ENCODE measurements at regions not wholly inside any gene's neighbourhood (a gene's known extent, or its start where the extent isn't known, plus 50 kb on each side); places are given as distances from the start of the nearest gene placed in this dataset.
"Not testable (repeated sequence)": the region's sequence is repeated elsewhere in the genome, so short reads cannot be mapped to it uniquely, and the experiment has no call there.

DNA sequence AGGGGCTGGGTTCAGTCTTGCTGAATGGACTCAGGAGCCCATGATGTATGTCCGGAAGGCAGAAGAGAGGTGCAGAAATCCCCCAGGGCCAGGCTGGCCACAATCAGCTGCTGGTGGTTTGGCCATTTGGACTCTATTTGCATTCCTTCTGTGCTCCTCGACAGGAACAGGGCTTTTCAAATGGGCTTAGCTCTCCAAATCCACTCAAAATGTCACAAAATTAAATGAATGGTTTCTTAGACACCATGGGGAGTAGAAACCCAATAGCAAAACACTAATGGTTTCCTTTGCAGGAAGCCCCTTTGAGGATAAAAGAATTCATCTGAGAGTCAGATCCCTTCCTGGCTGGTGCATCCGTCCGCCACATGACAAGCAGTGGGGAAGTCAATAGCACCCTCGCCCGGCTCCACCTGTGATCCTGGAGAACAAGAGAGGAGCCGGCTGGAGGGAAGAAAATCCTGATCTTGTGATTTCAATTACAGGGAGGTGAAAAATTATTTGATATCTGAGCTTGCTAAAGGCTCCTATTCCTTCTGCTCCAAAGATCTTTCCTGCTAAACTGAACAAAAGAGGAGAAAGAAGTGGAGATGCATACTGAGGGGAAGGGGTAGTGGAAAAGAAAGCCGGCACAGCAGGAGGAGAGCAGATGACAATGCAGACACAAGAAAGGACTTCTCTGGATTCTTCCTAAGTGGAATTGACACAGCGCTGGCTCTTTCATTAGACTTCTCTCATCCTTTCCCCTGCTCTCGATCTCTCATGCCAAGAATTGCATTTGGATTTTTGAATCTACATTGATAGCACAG lies 190.7 kb downstream of the C7orf25 start:
- no peaks in the 10 kb centered on the region for H3K4me1 ChIP-seq
- 73 to 80% methylated on average over 10 of the region's 10 CpGs for WGBS, 2 donors
- DNase-seq = no peak

GRCh38 chr7:42720012-42720411 lies 191.9 kb downstream of the C7orf25 start:
- no peaks in the 10 kb centered on the region for H3K9me3 ChIP-seq
- no peaks in the 10 kb centered on the region for H3K27me3 ChIP-seq
- no peaks in the 10 kb centered on the region for H3K4me1 ChIP-seq
- DNase-seq (no peak), ATAC-seq (no peak)
- no peak overlapping the region for H3K4me3 ChIP-seq
- no peak overlapping the region for H3K27ac ChIP-seq
- TF ChIP-seq CTCF (IDR thresholded peaks at IDR 0.05) = no peak
- no peaks in the 10 kb centered on the region for H3K36me3 ChIP-seq
- intact Hi-C loops (cut with DNase I) = no loop called here

More for the DNA sequence above, 190.7 kb downstream of the C7orf25 start:
- intact Hi-C loops (cut with DNase I) = no loop called here
- Histone ChIP-seq H3K4me3 (no peak overlapping the region), H3K9me3 (no peaks in the 10 kb centered on the region), H3K36me3 (no peaks in the 10 kb centered on the region), H3K27ac (no peak overlapping the region), H3K27me3 (no peaks in the 10 kb centered on the region)
- no peak for ATAC-seq
- no peak for TF ChIP-seq CTCF (IDR thresholded peaks at IDR 0.05)

DNA sequence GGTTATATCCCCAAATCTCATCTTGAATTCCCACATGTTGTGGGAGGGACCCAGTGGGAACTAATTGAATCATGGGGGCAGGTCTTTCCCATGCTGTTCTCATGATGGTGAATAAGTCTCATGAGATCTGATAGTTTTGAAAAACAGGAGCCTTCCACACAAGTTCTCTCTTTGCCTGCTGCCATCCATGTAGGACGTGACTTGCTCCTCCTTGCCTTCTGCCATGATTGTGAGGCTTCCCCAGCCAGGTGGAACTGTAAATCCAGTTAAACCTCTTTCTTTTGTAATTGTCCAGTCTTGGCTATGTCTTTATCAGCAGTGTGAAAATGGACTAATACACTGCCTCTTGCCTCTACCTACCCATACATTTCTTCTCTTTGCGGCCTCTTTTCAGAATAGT lies 193.4 kb downstream of the C7orf25 start:
- WGBS, 2 donors = 94 to 96% methylated on average over 2 of the region's 2 CpGs

DNA sequence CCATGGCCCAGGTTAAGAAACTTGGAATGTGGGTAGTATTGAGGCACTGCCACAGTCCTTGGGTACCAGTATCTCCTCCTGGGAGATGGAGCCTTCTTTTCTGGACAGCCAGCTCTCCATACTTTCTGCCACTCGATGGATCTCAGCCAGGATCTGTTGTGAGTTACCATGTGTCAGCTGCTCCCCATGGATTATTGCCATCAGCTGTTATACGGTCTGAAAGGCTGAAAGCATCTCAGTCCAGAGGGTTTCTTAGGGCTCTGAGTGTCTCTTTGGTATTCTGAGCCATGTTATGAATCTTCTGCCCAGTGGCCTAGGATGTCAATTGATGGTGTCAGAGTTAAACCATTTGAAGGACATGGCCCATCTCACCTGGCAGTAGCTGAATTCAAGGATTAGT lies 197.5 kb downstream of the C7orf25 start:
- 60 to 66% methylated on average over 2 of the region's 2 CpGs for WGBS, 2 donors
- intact Hi-C loops (cut with DNase I) = no loop called here

More for the DNA sequence above, 193.4 kb downstream of the C7orf25 start:
- H3K4me3 ChIP-seq; ATAC-seq; H3K27ac ChIP-seq; DNase-seq; H3K9me3 ChIP-seq; H3K36me3 ChIP-seq; H3K4me1 ChIP-seq; intact Hi-C loops (cut with DNase I); H3K27me3 ChIP-seq: not testable (repeated sequence)

More for the DNA sequence above, 197.5 kb downstream of the C7orf25 start:
- no peak overlapping the region for H3K4me3 ChIP-seq
- H3K27me3 ChIP-seq = peaks cover 0 to 3% (median 0%) of the 10 kb centered on the region in 7 donors
- H3K36me3 ChIP-seq = no peaks in the 10 kb centered on the region
- no peak for DNase-seq
- peaks cover 0 to 15% (median 8%) of the 10 kb centered on the region in 11 donors for H3K9me3 ChIP-seq
- no peak overlapping the region for H3K27ac ChIP-seq
- no peaks in the 10 kb centered on the region for H3K4me1 ChIP-seq
- TF ChIP-seq CTCF (IDR thresholded peaks at IDR 0.05) = no peak
- no peak for ATAC-seq

All from heart right ventricle (tissue), 16 donors.